ENCODE measurements at regions not wholly inside any gene's neighbourhood (a gene's known extent, or its start where the extent isn't known, plus 50 kb on each side); places are given as distances from the start of the nearest gene placed in this dataset.

DNA sequence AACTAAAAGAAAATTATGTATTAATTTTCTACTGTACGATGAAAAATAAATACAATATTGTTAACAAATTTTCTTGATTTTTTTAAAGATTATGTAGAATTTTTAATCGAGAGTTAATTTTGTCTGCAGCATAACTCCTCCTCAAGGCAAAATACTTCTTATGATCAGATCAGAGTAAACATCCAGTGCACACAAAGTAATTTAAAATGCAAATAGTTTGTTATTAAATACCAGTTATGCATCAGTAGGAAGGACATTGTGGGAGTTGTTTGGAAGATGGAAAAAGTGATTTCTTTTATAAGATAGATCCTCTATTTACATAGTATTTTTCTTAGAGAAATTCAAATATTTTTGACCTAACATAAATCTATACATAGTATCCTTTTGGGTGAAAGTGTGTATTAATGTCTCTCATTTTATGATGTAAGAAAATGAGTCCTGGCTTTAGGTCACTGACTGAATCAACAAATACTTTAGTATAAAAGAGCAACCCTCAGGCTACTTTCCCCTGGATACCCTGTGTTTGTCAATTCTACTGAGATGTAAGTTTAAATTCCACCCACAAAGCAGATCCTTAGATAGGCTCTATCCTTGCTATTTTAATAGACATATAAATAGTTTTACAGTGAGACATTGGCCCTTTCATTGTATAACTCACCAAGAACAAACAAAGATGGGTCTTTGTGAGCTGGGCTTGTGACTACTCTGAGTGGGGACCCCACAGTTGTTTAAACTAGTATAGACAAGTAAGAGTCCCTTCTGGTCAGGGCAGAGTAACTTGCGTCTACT lies 1133.7 kb downstream of the GATA3 start:
- no peak for DNase-seq
- no peaks in the 10 kb centered on the region for H3K27me3 ChIP-seq (ENCODE audit: control insufficient read depth, insufficient read depth, low read length)
- no peak overlapping the region for H3K4me3 ChIP-seq (ENCODE audit: insufficient read depth, low read depth, low read length)
- H3K36me3 ChIP-seq (replicated peaks; ENCODE audit: control insufficient read depth, insufficient read depth, low read length): no peaks in the 10 kb centered on the region

DNA sequence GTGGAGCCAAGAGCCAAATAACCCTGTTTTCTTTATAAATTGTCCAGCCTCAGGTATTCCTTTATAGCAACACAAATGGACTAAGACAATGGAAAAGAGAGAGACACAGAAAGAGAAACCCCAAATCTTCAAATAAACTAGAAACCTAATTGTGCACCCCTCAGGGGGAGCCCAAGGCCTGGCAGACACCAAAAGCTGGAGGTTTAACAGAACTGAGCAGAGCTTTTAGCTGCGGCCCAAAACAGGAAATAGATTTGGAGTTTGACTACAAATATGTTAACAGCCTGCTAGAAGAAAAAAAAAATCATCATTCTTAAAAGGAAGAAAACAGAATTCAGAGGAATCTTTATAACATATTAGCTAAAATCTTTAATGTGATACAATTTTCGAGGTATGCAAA lies 1135.0 kb downstream of the GATA3 start:
- DNase-seq: no peak

DNA sequence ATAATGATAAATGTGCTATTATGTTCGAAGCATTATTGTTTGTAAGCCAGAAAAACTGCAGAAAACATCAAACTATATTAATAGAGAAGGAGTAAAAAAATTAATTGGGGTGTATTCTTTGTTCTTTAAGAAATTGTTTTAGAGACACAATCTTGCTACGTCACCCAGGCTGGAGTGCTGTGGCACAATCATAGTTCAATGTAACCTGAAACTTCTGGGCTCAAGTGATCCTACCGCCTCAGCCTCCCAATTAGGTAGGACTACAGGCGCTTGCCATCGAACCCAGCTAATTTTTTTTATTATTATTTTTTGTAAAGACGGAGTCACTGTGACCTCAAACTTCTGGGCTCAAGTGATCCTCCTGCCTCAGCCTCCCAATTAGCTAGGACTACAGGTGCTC lies 1138.6 kb downstream of the GATA3 start:
- no peaks in the 10 kb centered on the region for H3K27me3 ChIP-seq (ENCODE audit: control insufficient read depth, insufficient read depth, low read length)
- H3K36me3 ChIP-seq (replicated peaks; ENCODE audit: control insufficient read depth, insufficient read depth, low read length): no peaks in the 10 kb centered on the region
- no peak for DNase-seq
- H3K4me3 ChIP-seq (ENCODE audit: insufficient read depth, low read depth, low read length): no peak overlapping the region

More for the DNA sequence above, 1135.0 kb downstream of the GATA3 start:
- H3K36me3 ChIP-seq (replicated peaks; ENCODE audit: control insufficient read depth, insufficient read depth, low read length): no peaks in the 10 kb centered on the region
- no peaks in the 10 kb centered on the region for H3K27me3 ChIP-seq (ENCODE audit: control insufficient read depth, insufficient read depth, low read length)
- no peak overlapping the region for H3K4me3 ChIP-seq (ENCODE audit: insufficient read depth, low read depth, low read length)

DNA sequence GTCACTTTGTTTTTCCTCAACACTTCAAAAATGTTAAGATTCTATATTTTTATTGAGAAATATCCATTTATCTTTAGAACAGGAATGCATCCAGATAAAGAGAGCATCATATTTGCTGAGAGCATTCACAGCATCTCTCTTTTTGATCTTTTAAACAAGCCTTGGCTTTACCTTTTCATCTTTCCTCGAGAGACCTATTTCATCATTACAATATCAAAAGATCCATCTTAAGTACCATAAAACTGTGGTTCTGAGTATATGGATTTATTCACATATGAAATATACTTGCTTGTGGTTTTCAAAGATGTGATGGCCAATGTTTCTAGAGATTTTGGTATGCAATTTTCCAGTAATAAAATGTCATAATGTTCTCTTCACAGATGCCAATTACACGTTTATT lies 1140.9 kb downstream of the GATA3 start:
- no peak overlapping the region for H3K4me3 ChIP-seq (ENCODE audit: insufficient read depth, low read depth, low read length)
- H3K27me3 ChIP-seq (ENCODE audit: control insufficient read depth, insufficient read depth, low read length): no peaks in the 10 kb centered on the region
- no peaks in the 10 kb centered on the region for H3K36me3 ChIP-seq (replicated peaks; ENCODE audit: control insufficient read depth, insufficient read depth, low read length)
- no peak for DNase-seq

DNA sequence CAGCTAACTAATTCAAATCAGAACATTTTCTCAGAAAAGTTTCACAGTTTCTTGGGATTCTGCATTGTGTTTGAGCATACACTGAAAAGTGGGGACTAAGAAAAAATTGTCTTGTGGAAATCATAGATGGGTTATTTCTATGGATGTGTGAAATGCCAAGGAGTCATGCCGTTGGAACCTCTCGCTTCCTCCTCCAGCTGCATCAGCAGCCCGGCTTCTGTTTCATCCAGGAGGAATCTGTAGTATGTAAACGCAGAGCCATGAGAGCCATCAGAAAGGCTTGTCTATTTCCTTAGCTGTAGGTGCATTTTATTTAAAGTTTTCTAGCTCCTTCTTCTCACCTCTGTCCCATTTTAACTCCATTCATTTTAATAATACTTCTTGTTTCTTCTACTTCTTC lies 1144.1 kb downstream of the GATA3 start:
- Histone ChIP-seq H3K27me3 (ENCODE audit: control insufficient read depth, insufficient read depth, low read length) (no peaks in the 10 kb centered on the region), H3K4me3 (ENCODE audit: insufficient read depth, low read depth, low read length) (no peak overlapping the region), H3K36me3 (replicated peaks; ENCODE audit: control insufficient read depth, insufficient read depth, low read length) (no peaks in the 10 kb centered on the region)
- DNase-seq: no peak

DNA sequence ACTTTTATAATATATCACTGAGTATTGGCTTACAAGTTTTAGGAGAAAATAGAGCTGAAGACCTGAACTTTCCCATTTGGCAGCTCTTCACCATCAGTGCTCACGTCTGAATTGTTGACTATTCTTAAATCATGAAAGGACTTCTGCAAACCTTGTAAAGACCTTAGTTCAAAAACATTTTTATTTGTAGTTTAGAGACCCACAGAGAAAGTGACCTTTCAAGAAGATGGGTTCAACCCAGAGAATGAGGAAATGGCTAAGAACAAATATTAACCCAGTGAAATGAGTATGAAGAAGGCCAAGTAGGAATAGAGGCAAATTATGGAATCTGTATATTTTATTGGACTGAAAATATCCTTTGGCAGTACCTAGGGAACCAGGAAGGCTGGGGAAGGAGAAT lies 1151.1 kb downstream of the GATA3 start:
- H3K36me3 ChIP-seq (replicated peaks; ENCODE audit: control insufficient read depth, insufficient read depth, low read length): no peaks in the 10 kb centered on the region
- DNase-seq: no peak
- no peaks in the 10 kb centered on the region for H3K27me3 ChIP-seq (ENCODE audit: control insufficient read depth, insufficient read depth, low read length)
- no peak overlapping the region for H3K4me3 ChIP-seq (ENCODE audit: insufficient read depth, low read depth, low read length)

DNA sequence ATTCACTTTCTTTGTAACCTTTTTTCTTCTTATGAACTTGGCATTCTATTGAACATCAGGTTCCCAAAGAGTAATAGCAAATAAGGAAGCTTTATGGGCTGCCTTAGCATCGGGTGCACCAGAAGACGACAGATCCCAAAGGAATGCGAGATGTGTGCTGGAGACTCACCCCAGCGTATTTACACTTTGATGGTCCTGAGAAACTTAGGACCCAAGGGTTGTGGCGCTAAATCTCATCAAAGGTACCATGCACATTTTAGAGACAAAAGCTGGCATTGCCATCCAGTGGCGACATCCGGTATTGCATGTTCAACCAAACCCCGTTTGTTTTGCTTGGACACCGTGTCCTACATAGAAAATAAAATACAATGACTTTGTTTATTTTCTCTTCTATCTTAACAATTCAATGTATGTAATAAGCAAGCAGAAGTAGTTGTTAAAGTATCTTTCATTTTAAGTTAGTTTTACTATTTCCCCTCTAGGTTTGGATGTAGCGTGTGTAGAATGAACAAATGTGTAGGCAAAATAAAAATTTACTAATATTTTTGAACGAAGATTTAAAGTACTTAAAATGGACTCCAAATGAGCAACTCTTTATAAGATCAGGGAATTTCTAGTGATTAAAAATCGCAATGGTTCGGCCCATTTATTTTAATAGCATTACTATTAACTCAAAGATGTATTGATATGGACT lies 1154.8 kb downstream of the GATA3 start:
- Histone ChIP-seq H3K27me3 (ENCODE audit: control insufficient read depth, insufficient read depth, low read length) (no peaks in the 10 kb centered on the region), H3K36me3 (replicated peaks; ENCODE audit: control insufficient read depth, insufficient read depth, low read length) (no peaks in the 10 kb centered on the region), H3K4me3 (ENCODE audit: insufficient read depth, low read depth, low read length) (no peak overlapping the region)
- DNase-seq: peak; percentile 48

DNA sequence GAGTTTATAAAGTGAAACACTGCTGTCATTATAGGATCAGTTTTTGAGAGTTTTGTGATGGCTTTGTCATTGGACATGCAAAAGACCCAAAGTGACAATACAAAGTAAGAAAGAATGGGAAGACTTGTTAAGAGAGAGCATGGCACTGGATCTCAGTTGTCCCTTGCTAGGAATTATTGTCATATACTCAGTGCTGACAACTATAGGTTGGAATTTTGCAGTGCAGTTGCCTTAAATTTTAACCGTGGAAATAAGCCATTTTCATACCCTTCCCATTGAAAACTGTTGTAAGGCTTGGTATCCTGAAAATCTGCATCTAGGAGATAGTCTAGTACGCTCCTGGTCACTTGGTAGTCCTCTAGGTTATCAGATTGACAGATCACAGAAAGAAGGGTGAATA lies 1156.7 kb downstream of the GATA3 start:
- Histone ChIP-seq H3K4me3 (ENCODE audit: insufficient read depth, low read depth, low read length) (no peak overlapping the region), H3K27me3 (ENCODE audit: control insufficient read depth, insufficient read depth, low read length) (no peaks in the 10 kb centered on the region), H3K36me3 (replicated peaks; ENCODE audit: control insufficient read depth, insufficient read depth, low read length) (no peaks in the 10 kb centered on the region)
- DNase-seq: no peak

DNA sequence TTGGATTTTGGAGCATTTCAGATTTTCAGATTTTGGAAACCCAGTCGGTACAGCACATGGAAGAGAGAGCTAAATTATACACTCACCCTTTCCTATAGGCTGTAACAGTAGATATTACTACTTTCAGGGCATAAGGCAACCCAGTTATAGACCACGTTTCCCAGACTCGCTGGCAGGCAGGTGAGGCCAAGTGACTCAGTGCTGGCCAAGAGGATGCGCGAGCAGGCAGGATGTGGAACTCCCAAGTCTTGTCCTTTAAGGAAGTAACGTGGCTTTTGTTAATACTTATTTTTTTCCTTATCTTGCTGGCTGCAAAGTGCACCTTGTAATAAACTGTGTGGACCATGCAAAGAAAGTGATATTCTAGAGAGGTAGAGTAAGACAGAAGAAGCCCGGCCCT lies 1160.1 kb downstream of the GATA3 start:
- no peak for DNase-seq
- H3K4me3 ChIP-seq (ENCODE audit: insufficient read depth, low read depth, low read length): no peak overlapping the region
- no peaks in the 10 kb centered on the region for H3K36me3 ChIP-seq (replicated peaks; ENCODE audit: control insufficient read depth, insufficient read depth, low read length)
- no peaks in the 10 kb centered on the region for H3K27me3 ChIP-seq (ENCODE audit: control insufficient read depth, insufficient read depth, low read length)

DNA sequence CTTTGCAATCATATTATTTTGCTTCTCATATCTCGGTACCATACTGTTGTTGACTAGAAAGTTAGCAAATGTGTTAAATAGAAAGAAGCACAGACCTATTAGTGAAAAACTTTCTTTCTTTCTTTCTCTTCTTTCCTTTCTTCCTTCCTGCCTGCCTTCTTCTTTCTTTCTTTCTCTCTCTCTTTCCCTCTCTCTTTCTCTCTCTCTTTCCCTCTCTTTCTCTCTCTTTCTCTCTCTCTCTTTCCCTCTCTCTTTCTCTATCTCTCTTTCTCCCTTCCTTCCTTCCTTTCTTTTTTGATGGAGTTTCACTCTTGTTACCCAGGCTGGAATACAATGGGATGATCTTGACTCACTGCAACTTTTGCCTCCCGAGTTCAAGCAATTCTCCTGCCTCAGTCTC lies 1160.6 kb downstream of the GATA3 start:
- H3K27me3 ChIP-seq (ENCODE audit: control insufficient read depth, insufficient read depth, low read length): no peaks in the 10 kb centered on the region
- no peak overlapping the region for H3K4me3 ChIP-seq (ENCODE audit: insufficient read depth, low read depth, low read length)
- no peak for DNase-seq
- H3K36me3 ChIP-seq (replicated peaks; ENCODE audit: control insufficient read depth, insufficient read depth, low read length): no peaks in the 10 kb centered on the region

DNA sequence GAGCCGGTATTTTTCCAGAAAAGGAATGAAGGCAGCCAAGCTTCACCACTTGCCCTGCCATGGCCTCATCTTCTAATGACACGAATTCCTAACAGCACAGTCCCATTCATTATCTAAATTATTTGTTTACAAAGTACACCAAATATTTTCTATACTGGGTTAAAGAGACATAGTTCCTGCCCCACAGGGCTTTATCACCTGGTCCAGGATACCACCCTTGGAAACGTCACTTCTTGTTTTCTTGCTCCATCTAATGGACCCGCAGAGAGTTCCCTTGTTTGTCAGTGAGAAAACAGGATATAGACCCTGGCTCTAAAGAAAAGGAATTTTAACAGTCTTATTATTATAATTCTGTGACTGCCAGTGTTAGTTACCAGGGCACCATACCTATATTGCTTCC lies 1165.4 kb downstream of the GATA3 start:
- no peak for DNase-seq
- H3K4me3 ChIP-seq (ENCODE audit: insufficient read depth, low read depth, low read length): no peak overlapping the region
- no peaks in the 10 kb centered on the region for H3K27me3 ChIP-seq (ENCODE audit: control insufficient read depth, insufficient read depth, low read length)
- no peaks in the 10 kb centered on the region for H3K36me3 ChIP-seq (replicated peaks; ENCODE audit: control insufficient read depth, insufficient read depth, low read length)

DNA sequence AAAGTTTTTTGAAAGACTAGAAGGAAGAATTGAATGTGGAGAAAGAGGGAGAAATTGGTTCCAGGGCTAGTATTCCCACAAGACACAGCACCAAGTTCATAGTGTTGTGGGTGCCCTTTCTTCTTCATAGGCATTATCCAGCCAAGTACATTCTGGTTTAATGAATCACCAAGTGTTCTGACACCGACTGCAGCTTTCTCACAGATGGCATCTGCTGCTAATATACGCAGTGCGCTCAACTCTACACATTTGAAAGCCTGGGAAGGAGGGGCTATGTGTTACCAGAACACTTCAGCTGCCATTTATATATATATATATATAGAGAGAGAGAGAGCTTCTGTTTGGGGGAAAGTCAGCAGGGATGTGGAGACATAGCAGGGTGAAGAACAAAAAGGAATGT lies 1168.4 kb downstream of the GATA3 start:
- Histone ChIP-seq H3K36me3 (replicated peaks; ENCODE audit: control insufficient read depth, insufficient read depth, low read length) (no peaks in the 10 kb centered on the region), H3K4me3 (ENCODE audit: insufficient read depth, low read depth, low read length) (no peak overlapping the region), H3K27me3 (ENCODE audit: control insufficient read depth, insufficient read depth, low read length) (no peaks in the 10 kb centered on the region)
- no peak for DNase-seq

DNA sequence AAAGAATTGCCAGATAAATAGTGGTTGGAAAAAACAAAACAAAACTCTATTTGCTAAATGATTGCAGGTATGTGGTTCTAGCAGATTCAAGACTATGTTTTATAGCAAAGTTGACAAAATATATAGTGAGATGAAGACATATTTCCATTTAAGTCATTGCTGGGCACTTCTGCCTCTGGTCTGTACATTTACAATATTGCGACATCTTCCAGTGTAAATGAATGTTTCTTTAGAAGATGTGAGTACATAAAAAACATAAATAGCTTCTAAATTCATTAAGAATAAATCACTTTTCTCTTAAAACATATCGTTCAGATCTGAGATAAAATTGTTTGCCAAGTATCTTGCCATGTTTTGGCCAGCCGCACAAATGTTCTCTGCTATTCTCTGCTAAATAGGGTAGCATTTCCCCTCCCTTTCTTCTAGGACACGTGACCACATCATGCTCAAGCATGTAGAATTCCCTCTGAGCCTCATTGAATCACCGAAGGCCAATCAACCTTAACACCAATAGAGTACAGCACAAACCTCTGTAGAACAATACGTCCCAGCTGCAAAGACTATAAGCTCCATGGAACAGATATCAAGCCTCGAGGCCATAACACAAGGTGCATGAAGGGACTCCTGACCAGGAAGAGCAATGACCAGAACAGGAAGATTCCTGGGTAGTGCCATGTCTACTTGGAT lies 1173.3 kb downstream of the GATA3 start:
- no peak for DNase-seq
- Histone ChIP-seq H3K27me3 (ENCODE audit: control insufficient read depth, insufficient read depth, low read length) (no peaks in the 10 kb centered on the region), H3K36me3 (replicated peaks; ENCODE audit: control insufficient read depth, insufficient read depth, low read length) (no peaks in the 10 kb centered on the region), H3K4me3 (ENCODE audit: insufficient read depth, low read depth, low read length) (no peak overlapping the region)

DNA sequence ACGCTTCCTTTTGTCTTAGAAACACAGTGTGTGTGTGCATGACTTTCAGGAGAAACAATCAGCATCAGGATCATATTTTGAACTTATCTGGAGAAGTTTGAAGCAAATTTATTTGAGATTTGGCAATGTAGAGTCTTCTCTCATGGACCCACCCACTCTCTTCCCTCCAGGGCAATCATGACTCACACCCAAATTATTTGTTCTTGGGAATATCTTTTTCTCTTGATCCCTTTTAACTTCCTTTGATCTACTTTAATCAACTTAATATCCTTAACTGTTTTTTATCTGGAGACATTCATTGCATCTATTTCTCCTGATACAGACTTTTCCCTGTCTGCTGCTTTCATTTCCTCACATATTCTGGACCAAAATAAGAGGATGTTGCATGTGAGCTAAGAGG lies 1174.3 kb downstream of the GATA3 start:
- no peaks in the 10 kb centered on the region for H3K27me3 ChIP-seq (ENCODE audit: control insufficient read depth, insufficient read depth, low read length)
- no peak for DNase-seq
- H3K4me3 ChIP-seq (ENCODE audit: insufficient read depth, low read depth, low read length): no peak overlapping the region
- H3K36me3 ChIP-seq (replicated peaks; ENCODE audit: control insufficient read depth, insufficient read depth, low read length): no peaks in the 10 kb centered on the region

DNA sequence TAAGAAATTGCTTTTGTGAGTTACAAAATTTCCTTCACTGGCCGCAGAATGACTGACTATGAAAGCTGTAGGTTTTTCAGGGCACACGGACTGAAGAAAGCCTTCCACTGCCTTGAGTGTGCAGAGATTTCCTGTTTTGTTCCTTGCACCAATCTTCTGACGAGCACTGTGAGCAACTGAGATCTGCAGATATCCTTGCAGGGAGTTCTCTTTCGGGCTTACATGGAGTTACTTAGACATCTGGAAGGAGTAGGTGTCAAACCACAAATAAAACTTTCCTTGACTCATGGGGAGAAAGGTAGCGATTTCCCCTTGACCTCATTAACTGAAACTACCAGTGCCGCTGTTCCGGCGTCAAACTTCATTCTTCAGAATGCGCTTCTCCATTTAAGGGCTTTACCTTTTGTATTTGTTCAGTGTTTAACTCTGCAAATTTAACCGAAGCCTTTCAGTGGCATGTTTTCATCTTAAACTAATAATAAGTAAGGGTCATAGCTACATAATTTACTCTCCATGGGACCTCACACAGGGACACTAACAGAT lies 1175.3 kb downstream of the GATA3 start:
- no peak overlapping the region for H3K4me3 ChIP-seq (ENCODE audit: insufficient read depth, low read depth, low read length)
- no peak for DNase-seq
- no peaks in the 10 kb centered on the region for H3K36me3 ChIP-seq (replicated peaks; ENCODE audit: control insufficient read depth, insufficient read depth, low read length)
- H3K27me3 ChIP-seq (ENCODE audit: control insufficient read depth, insufficient read depth, low read length): no peaks in the 10 kb centered on the region
